SK-N-SH (cell line): ENCODE measurements at regions not wholly inside any gene's neighbourhood (a gene's known extent, or its start where the extent isn't known, plus 50 kb on each side); places are given as distances from the start of the nearest gene placed in this dataset.

ENCODE experiments used
- CTCF ChIA-PET: fragments of 300-600, 350-600 bp; formaldehyde crosslinking; extraction: SDS; loops from one replicate; lab custom pipeline; 2021; lab: Yijun Ruan, JAX
- POLR2A ChIA-PET: fragments of 350-600 bp; sonication (Branson Sonifier 250); formaldehyde crosslinking; extraction: SDS; loops from one replicate; lab custom pipeline; 2020; ENCODE audit warnings: antibody characterized with exemption, inconsistent platforms; lab: Yijun Ruan, JAX
- DNase-seq: peaks from one replicate; pipeline ENCODE4 v3.0.0; 2012
- H2AFZ ChIP-seq: fragments of 200-600 bp; sonication (generic); 2 replicates; pipeline ENCODE4 v1.8.1; 2016; ENCODE audit warnings: antibody characterized with exemption, mild to moderate bottlenecking, low read depth
- H3F3A ChIP-seq: fragments of 200-600 bp; sonication (generic); replicated peaks from 2 replicates; pipeline ENCODE3; 2016; ENCODE audit warnings: antibody characterized with exemption, mild to moderate bottlenecking; ENCODE audit not compliant: insufficient read depth
- H3K27ac ChIP-seq, 2 experiments: fragments of 200-500 bp in 1 of 2; fragments of 200-600 bp in 1 of 2; sonication (Bioruptor generic) in 1 of 2; sonication (generic), shearing (Covaris generic) in 1 of 2; 2 replicates each; pipeline versions ENCODE4 v1.5.1 to v1.6.1; 2014 to 2016; ENCODE audit warnings: low read depth in 2 of 2, inconsistent platforms in 1 of 2, low read length in 1 of 2, mild to moderate bottlenecking in 1 of 2, mixed read lengths in 1 of 2
- H3K27me3 ChIP-seq: fragments of 200-600 bp; sonication (generic), shearing (Covaris generic); 2 replicates; pipeline ENCODE4 v1.6.1; 2016; ENCODE audit warnings: mixed run types; ENCODE audit not compliant: insufficient read depth
- H3K36me3 ChIP-seq, 2 experiments: fragments of 200-500 bp in 1 of 2; fragments of 200-600 bp in 1 of 2; sonication (Bioruptor generic) in 1 of 2; sonication (generic) in 1 of 2; replicated peaks in 1 of 2; 2 replicates each; pipeline versions ENCODE3 to v1.5.1; 2014 to 2016; ENCODE audit warnings: low read length in 1 of 2, mild to moderate bottlenecking in 1 of 2; ENCODE audit not compliant: insufficient read depth in 2 of 2, control insufficient read depth in 1 of 2
- H3K4me1 ChIP-seq, 2 experiments: fragments of 200-500 bp in 1 of 2; fragments of 200-600 bp in 1 of 2; sonication (Bioruptor generic) in 1 of 2; sonication (generic), shearing (Covaris generic) in 1 of 2; 2 replicates each; pipeline versions ENCODE4 v1.5.1 to v1.6.1; 2014 to 2016; ENCODE audit warnings: low read depth in 1 of 2, low read length in 1 of 2, mixed run types in 1 of 2; ENCODE audit not compliant: insufficient read depth in 2 of 2, control insufficient read depth in 1 of 2
- H3K4me2 ChIP-seq: fragments of 200-600 bp; sonication (generic), shearing (Covaris generic); 2 replicates; pipeline ENCODE4 v1.6.1; 2017; ENCODE audit warnings: mixed run types
- H3K4me3 ChIP-seq, 2 experiments: fragments of 200-500 bp in 1 of 2; fragments of 200-600 bp in 1 of 2; sonication (Bioruptor generic) in 1 of 2; sonication (generic), shearing (Covaris generic) in 1 of 2; 2 replicates each; pipeline versions ENCODE4 v1.5.1 to v1.8.1; 2014 to 2016; ENCODE audit warnings: low read depth in 2 of 2, inconsistent platforms in 1 of 2, low read length in 1 of 2, mild to moderate bottlenecking in 1 of 2, mixed read lengths in 1 of 2, moderate library complexity in 1 of 2
- H3K79me2 ChIP-seq: fragments of 200-600 bp; sonication (generic); 2 replicates; pipeline ENCODE4 v1.8.1; 2017; ENCODE audit warnings: mild to moderate bottlenecking; ENCODE audit not compliant: insufficient read depth
- H3K9ac ChIP-seq: fragments of 200-600 bp; sonication (generic); 2 replicates; pipeline ENCODE4 v1.6.1; 2017; ENCODE audit warnings: mixed run types
- H3K9me2 ChIP-seq: fragments of 200-600 bp; sonication (generic); 2 replicates; pipeline ENCODE4 v1.6.1; 2017; ENCODE audit warnings: mixed run types
- H3K9me3 ChIP-seq: fragments of 200-600 bp; sonication (generic); 2 replicates; pipeline ENCODE4 v1.6.1; 2017; ENCODE audit warnings: mixed run types, mild to moderate bottlenecking, moderate library complexity
- H4K20me1 ChIP-seq: fragments of 200-600 bp; sonication (generic); 2 replicates; pipeline ENCODE4 v1.6.1; 2017; ENCODE audit warnings: mild to moderate bottlenecking, mixed run types; ENCODE audit not compliant: insufficient read depth
- CTCF ChIP-seq: fragments of 200-600 bp; sonication (generic); IDR thresholded peaks from 2 replicates; pipeline ENCODE4 v1.6.1; 2017; ENCODE audit warnings: antibody characterized with exemption, mild to moderate bottlenecking, moderate library complexity
- EP300 ChIP-seq, 2 experiments: IDR thresholded peaks; 2 replicates each; pipeline versions ENCODE4 v1.4.0 to v1.6.1; 2012; ENCODE audit warnings: borderline replicate concordance in 1 of 2, low read depth in 1 of 2, low read length in 1 of 2
- EZH2phosphoT487 ChIP-seq: fragments of 200-600 bp; sonication (generic); IDR thresholded peaks from 2 replicates; pipeline ENCODE4 v1.6.1; 2017; ENCODE audit warnings: low read depth, mixed run types, mild to moderate bottlenecking, antibody characterized with exemption, moderate library complexity, borderline replicate concordance
- FOSL2 ChIP-seq: IDR thresholded peaks from 2 replicates; pipeline ENCODE4 v1.4.0; 2012; ENCODE audit warnings: low read depth, mild to moderate bottlenecking, moderate library complexity, borderline replicate concordance
- FOXJ3 ChIP-seq: sonication (generic); formaldehyde crosslinking; IDR thresholded peaks from 2 replicates; pipeline ENCODE4 v1.5.1; 2020; ENCODE audit warnings: mild to moderate bottlenecking, missing genetic modification reagents
- GATA2 ChIP-seq: sonication (generic); formaldehyde crosslinking; IDR thresholded peaks from 2 replicates; pipeline ENCODE4 v1.5.0; 2020; ENCODE audit warnings: mild to moderate bottlenecking, missing genetic modification reagents
- MAX ChIP-seq: IDR thresholded peaks from 2 replicates; pipeline ENCODE4 v1.4.0; 2012; ENCODE audit warnings: low read depth
- MEF2A ChIP-seq: IDR thresholded peaks from 2 replicates; pipeline ENCODE4 v1.4.0; 2012; ENCODE audit warnings: low read depth, borderline replicate concordance
- POLR2AphosphoS5 ChIP-seq: IDR thresholded peaks from 2 replicates; pipeline ENCODE4 v1.6.1; 2012; ENCODE audit warnings: low read depth, low read length
- RAD21 ChIP-seq: IDR thresholded peaks from 2 replicates; pipeline ENCODE4 v1.6.1; 2012; ENCODE audit warnings: mild to moderate bottlenecking, low read length
- RXRA ChIP-seq: IDR thresholded peaks from 2 replicates; pipeline ENCODE4 v1.4.0; 2012; ENCODE audit warnings: low read depth, mild to moderate bottlenecking, borderline replicate concordance
- SMC3 ChIP-seq: IDR thresholded peaks from 2 replicates; pipeline ENCODE4 v1.6.1; 2012; ENCODE audit warnings: low read depth, low read length, improper control_type of control experiment
- TAF1 ChIP-seq: IDR thresholded peaks from 2 replicates; pipeline ENCODE4 v1.6.1; 2012; ENCODE audit warnings: low read depth, mild to moderate bottlenecking, low read length, moderate library complexity, borderline replicate concordance
- TCF12 ChIP-seq: IDR thresholded peaks from 2 replicates; pipeline ENCODE4 v1.4.0; 2012
- YY1 ChIP-seq: IDR thresholded peaks from 2 replicates; pipeline ENCODE4 v1.4.0; 2012; ENCODE audit warnings: low read depth, mild to moderate bottlenecking
- WGBS: methylation state at CpG from one replicate; pipeline ENCODE4 v1.1.6; 2017; ENCODE audit warnings: low lambda C conversion rate; 5-methylcytosine and 5-hydroxymethylcytosine counted together

GRCh38 chrX:103157496-103158316, 57.2 kb upstream of the BEX4 start:
- H3K36me3 ChIP-seq = no peaks in the 10 kb centered on the region
- no peaks in the 10 kb centered on the region for H3K9me3 ChIP-seq
- DNase-seq = peak; percentile 46
- no peak overlapping the region for H3K9ac ChIP-seq
- H3K9me2 ChIP-seq = no peaks in the 10 kb centered on the region
- H3K4me2 ChIP-seq = no peak overlapping the region
- H3K79me2 ChIP-seq = no peaks in the 10 kb centered on the region
- peak; percentile 76 for TF ChIP-seq RAD21
- no peak for TF ChIP-seq EZH2phosphoT487
- peak; percentile 83 for TF ChIP-seq CTCF
- peak; percentile 54 for TF ChIP-seq SMC3
- TF ChIP-seq TAF1 = no peak
- TF ChIP-seq POLR2AphosphoS5 = no peak
- H4K20me1 ChIP-seq = no peaks in the 10 kb centered on the region
- peaks cover 2% of the 10 kb centered on the region in 2 experiments; a peak in 2 of 4 replicates for H3K4me1 ChIP-seq
- ChIA-PET CTCF (interaction anchor here (0.6 to 2.8 kb wide), 8 partner anchors 19 to 556 kb away, joined by 3 to 21 read pairs (median 4); no protein-coding TSS in a partner anchor), POLR2A (no interaction called here)
- no peak overlapping the region for H3K4me3 ChIP-seq
- no peaks in the 10 kb centered on the region; the same call in 1 of the 2 replicates for H3K27me3 ChIP-seq
- 63% methylated on average over 2 of the region's 2 CpGs for WGBS
- H3K27ac ChIP-seq = no peak overlapping the region
- no peak overlapping the region for H2AFZ ChIP-seq
- H3F3A ChIP-seq = no peaks in the 10 kb centered on the region

GRCh38 chrX:103155201-103155600, 59.7 kb upstream of the BEX4 start:
- Histone ChIP-seq H2AFZ (no peak overlapping the region), H3K27me3 (no peaks in the 10 kb centered on the region; the same call in 1 of the 2 replicates), H3K27ac (no peak overlapping the region), H3K4me3 (no peak overlapping the region), H3K9ac (no peak overlapping the region), H3K4me2 (no peak overlapping the region), H3K36me3 (no peaks in the 10 kb centered on the region), H3K79me2 (no peaks in the 10 kb centered on the region), H3K4me1 (peaks cover 2 to 13% of the 10 kb centered on the region in 2 experiments; a peak in 3 of 4 replicates), H3K9me3 (no peaks in the 10 kb centered on the region), H3F3A (peaks cover 10% of the 10 kb centered on the region), H4K20me1 (0 out of 2 replicates have a peak, but pooled peaks cover 2% of the 10 kb centered on the region), H3K9me2 (no peaks in the 10 kb centered on the region)
- ChIA-PET CTCF (interaction anchor here (1.0 to 2.1 kb wide), 2 partner anchors 204 to 310 kb away, joined by 3 to 8 read pairs; no protein-coding TSS in a partner anchor), POLR2A (no interaction called here)
- 50% methylated on average over 1 of the region's 1 CpG for WGBS
- no peak for DNase-seq
- TF ChIP-seq EZH2phosphoT487 (no peak), YY1 (no peak), TAF1 (no peak), FOSL2 (no peak), POLR2AphosphoS5 (no peak), MEF2A (no peak), TCF12 (no peak), EP300 (IDR thresholded peaks at IDR 0.05; ENCODE audit: borderline replicate concordance in 1 of 2, low read depth in 1 of 2, low read length in 1 of 2) (no peak), FOXJ3 (CRISPR knock-in tag) (no peak), SMC3 (no peak), GATA2 (CRISPR knock-in tag) (no peak), MAX (no peak), RXRA (no peak)
